Sigmoid colon (tissue), 6 donors: ENCODE measurements at regions not wholly inside any gene's neighbourhood (a gene's known extent, or its start where the extent isn't known, plus 50 kb on each side); places are given as distances from the start of the nearest gene placed in this dataset.
"Not testable (repeated sequence)": the region's sequence is repeated elsewhere in the genome, so short reads cannot be mapped to it uniquely, and the experiment has no call there.

Source experiments
- DNase-seq: peaks from one replicate; pipeline ENCODE4 v3.0.0-alpha.2; 2019
- H3K27ac ChIP-seq, 4 donors: fragments of 200-600 bp; sonication (generic); one replicate each; pipeline ENCODE4 v1.5.1; 2016 to 2019; ENCODE audit warnings: mild to moderate bottlenecking in 1 of 4
- H3K27me3 ChIP-seq, 3 donors: fragments of 200-600 bp; sonication (generic); one replicate each; pipeline ENCODE4 v1.5.1; 2019; ENCODE audit warnings: mild to moderate bottlenecking in 1 of 3
- H3K36me3 ChIP-seq, 4 donors: fragments of 200-600 bp; sonication (generic); one replicate each; pipeline ENCODE4 v1.5.1; 2016 to 2019
- H3K4me1 ChIP-seq, 4 donors: fragments of 200-600 bp; sonication (generic); one replicate each; pipeline ENCODE4 v1.5.1; 2017 to 2019
- H3K4me3 ChIP-seq, 4 donors: fragments of 200-600 bp; sonication (generic); one replicate each; pipeline ENCODE4 v1.5.1; 2017 to 2019; ENCODE audit warnings: mild to moderate bottlenecking in 2 of 4, moderate library complexity in 1 of 4
- H3K9me3 ChIP-seq, 4 donors: fragments of 200-600 bp in 3 of 4; sonication (generic) in 3 of 4; one replicate each; pipeline versions ENCODE4 v1.5.1 to v1.6.1; 2013 to 2019
- EP300 ChIP-seq, 4 donors: sonication (generic); formaldehyde crosslinking; IDR thresholded peaks; one replicate each; pipeline ENCODE4 v1.6.1; 2017; ENCODE audit warnings: antibody characterized with exemption in 4 of 4
- POLR2A ChIP-seq, 2 donors: fragments of 450-650 bp; IDR thresholded peaks; one replicate each; pipeline ENCODE4 v1.6.1; 2016; ENCODE audit warnings: antibody characterized with exemption in 2 of 2, mild to moderate bottlenecking in 2 of 2, moderate library complexity in 2 of 2
- POLR2AphosphoS5 ChIP-seq, 4 donors: sonication (generic); formaldehyde crosslinking; IDR thresholded peaks; one replicate each; pipeline ENCODE4 v1.6.1; 2017; ENCODE audit warnings: antibody characterized with exemption in 4 of 4
- WGBS, 2 donors: extraction: QIAGEN DNeasy Blood & Tissue Kit; methylation state at CpG; one replicate each; pipeline ENCODE4 v1.1.7; 2013; 5-methylcytosine and 5-hydroxymethylcytosine counted together
- intact Hi-C: fragments of 100-400 bp; cut with DNase I; formaldehyde crosslinking; loops from one replicate; pipeline ENCODE4 v1.15.1; 2023
- TF ChIP-seq, protein P1 (sequence below), 4 experiments: fragments of 450-650 bp in 3 of 4; fragments of 200-600 bp in 1 of 4; IDR thresholded peaks; one replicate each; pipeline ENCODE4 v1.5.1; 2016 to 2019; ENCODE audit warnings: antibody characterized with exemption in 4 of 4, mild to moderate bottlenecking in 3 of 4, moderate library complexity in 2 of 4
- donor health status: healthy with polysubstance abuse.
- donor health status: healthy.

DNA sequence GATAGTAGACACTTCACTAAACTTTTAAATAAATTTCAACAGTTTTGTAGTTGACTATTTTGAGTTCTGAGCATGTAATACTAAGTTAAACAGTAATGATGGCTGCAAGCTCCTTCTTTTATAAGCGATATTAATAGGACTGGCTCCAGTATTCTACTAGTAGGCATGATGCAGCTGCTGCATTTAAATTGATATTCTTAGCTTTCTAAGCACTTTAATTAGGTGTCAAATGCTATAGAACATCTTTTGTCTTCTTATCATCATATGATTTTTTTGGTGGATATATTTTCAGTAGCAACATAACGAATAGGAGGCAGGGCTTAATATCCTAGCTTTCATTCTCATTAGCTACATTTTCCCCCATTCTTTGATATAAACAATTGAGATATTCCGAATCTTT is 141.1 kb downstream of the FBXO4 start:
- 82 to 86% methylated on average over 3 of the region's 3 CpGs for WGBS, 2 donors
- H3K9me3 ChIP-seq, result no peaks in the 10 kb centered on the region

DNA sequence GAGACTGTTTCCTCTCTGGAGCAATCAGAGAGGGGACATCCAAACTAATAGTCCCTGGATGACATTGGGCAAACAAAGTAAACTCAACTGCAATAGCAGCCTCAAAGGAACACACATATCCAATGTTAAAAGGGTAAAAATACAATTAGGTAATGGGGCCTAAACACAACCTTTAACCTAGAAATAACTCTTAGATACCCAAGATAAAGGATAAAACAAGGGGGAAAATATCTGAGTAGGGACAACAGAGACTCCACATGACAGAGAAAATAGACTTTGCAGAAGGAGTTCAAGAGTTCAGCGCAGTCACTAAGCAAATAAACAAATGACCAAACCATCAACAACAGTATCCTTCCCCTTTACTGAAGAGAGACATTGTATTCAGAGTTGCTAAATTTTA is 149.3 kb downstream of the FBXO4 start:
- WGBS, 2 donors, result 50 to 69% methylated on average over 1 of the region's 1 CpG
- Histone ChIP-seq H3K27ac (no peak overlapping the region), H3K27me3 (no peaks in the 10 kb centered on the region), H3K36me3 (no peaks in the 10 kb centered on the region), H3K4me3 (no peak overlapping the region), H3K4me1 (no peaks in the 10 kb centered on the region), H3K9me3 (no peaks in the 10 kb centered on the region)
- no peak for DNase-seq
- TF ChIP-seq, protein P1, sequence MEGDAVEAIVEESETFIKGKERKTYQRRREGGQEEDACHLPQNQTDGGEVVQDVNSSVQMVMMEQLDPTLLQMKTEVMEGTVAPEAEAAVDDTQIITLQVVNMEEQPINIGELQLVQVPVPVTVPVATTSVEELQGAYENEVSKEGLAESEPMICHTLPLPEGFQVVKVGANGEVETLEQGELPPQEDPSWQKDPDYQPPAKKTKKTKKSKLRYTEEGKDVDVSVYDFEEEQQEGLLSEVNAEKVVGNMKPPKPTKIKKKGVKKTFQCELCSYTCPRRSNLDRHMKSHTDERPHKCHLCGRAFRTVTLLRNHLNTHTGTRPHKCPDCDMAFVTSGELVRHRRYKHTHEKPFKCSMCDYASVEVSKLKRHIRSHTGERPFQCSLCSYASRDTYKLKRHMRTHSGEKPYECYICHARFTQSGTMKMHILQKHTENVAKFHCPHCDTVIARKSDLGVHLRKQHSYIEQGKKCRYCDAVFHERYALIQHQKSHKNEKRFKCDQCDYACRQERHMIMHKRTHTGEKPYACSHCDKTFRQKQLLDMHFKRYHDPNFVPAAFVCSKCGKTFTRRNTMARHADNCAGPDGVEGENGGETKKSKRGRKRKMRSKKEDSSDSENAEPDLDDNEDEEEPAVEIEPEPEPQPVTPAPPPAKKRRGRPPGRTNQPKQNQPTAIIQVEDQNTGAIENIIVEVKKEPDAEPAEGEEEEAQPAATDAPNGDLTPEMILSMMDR (IDR thresholded peaks at IDR 0.05), result no peak
- TF ChIP-seq POLR2AphosphoS5 (IDR thresholded peaks at IDR 0.05), result no peak
- no peak for TF ChIP-seq EP300 (IDR thresholded peaks at IDR 0.05)
- no peak for TF ChIP-seq POLR2A (IDR thresholded peaks at IDR 0.05)
- intact Hi-C loops, result no loop called here

More for the DNA sequence above, 141.1 kb downstream of the FBXO4 start:
- Histone ChIP-seq H3K36me3 (no peaks in the 10 kb centered on the region), H3K27ac (no peak overlapping the region), H3K4me1 (no peaks in the 10 kb centered on the region), H3K4me3 (no peak overlapping the region), H3K27me3 (no peaks in the 10 kb centered on the region)
- intact Hi-C loops, result no loop called here
- DNase-seq, result no peak
- TF ChIP-seq EP300 (IDR thresholded peaks at IDR 0.05), result no peak
- TF ChIP-seq POLR2A (IDR thresholded peaks at IDR 0.05), result no peak
- TF ChIP-seq, protein P1 (IDR thresholded peaks at IDR 0.05), result no peak
- TF ChIP-seq POLR2AphosphoS5 (IDR thresholded peaks at IDR 0.05), result no peak

DNA sequence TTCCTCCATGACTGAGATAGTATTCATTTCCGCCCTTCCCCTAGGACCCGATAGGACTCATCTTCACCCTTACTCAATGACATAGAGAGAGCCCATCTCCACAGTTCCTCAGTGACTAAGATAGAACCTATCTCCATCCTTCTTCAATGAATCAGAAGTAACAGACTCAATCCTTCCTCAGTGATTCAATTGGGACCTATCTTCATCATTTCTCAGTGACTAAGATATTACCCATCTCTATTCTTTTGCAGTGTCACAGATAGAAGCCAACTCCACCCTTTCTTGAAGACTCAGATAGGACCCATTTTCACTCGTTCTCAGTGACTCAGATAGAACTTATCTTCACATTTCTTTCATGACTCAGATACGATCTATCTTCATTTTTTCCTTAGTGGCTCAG is 164.6 kb downstream of the FBXO4 start:
- DNase-seq, result no peak
- Histone ChIP-seq H3K27me3 (no peaks in the 10 kb centered on the region), H3K9me3 (no peaks in the 10 kb centered on the region), H3K4me1 (no peaks in the 10 kb centered on the region), H3K36me3 (no peaks in the 10 kb centered on the region), H3K4me3 (no peak overlapping the region), H3K27ac (no peak overlapping the region)
- intact Hi-C loops, result no loop called here
- TF ChIP-seq POLR2AphosphoS5 (IDR thresholded peaks at IDR 0.05), result no peak
- no peak for TF ChIP-seq EP300 (IDR thresholded peaks at IDR 0.05)
- TF ChIP-seq, protein P1 (IDR thresholded peaks at IDR 0.05), result no peak
- no peak for TF ChIP-seq POLR2A (IDR thresholded peaks at IDR 0.05)
- WGBS, 2 donors, result 86 to 89% methylated on average over 4 of the region's 4 CpGs

DNA sequence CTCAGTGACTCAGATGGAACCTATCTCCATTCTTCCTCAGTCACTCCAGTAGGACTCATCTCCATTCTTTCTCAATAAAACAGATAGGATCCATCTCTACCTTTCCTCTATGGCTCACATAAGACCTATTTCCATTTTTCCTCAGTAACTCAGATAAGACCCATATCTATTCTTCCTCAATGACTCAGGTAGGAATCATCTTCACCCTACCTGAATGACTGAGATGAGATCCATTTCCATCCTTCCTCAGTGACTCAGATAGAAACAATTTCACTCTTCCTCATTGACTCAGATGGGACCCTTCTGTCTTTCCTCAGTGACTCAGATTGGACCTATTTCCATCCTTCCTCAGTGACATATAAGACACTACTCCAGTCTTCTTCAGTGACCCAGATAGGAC is 165.1 kb downstream of the FBXO4 start:
- H3K4me1 ChIP-seq, result no peaks in the 10 kb centered on the region
- no peak for TF ChIP-seq POLR2AphosphoS5 (IDR thresholded peaks at IDR 0.05)
- no peak for TF ChIP-seq POLR2A (IDR thresholded peaks at IDR 0.05)
- no peak for TF ChIP-seq EP300 (IDR thresholded peaks at IDR 0.05)
- TF ChIP-seq, protein P1 (IDR thresholded peaks at IDR 0.05), result no peak

DNA sequence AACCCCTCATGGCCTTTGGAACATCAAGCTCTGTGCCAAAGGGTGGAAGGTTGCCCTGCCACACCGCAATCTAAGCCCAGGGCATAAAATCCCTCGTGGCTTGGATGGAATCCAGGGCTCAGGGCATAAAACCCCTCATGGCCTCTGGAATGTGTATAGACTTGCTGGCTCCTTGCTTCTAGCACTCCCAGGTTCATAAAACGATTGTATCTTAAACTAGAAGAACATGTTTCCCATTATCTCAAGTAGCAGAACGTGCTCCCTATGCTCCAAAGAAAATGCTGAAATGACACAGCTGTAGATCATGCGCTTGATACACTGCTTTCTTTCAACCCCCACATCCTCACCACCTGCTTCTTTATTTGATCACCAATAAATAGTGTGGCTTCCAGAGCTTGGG is 174.8 kb downstream of the FBXO4 start:
- H3K9me3 ChIP-seq, H3K36me3 ChIP-seq, H3K27ac ChIP-seq, H3K27me3 ChIP-seq, H3K4me3 ChIP-seq, intact Hi-C loops, H3K4me1 ChIP-seq, DNase-seq: not testable (repeated sequence)
- WGBS, 2 donors, result 73 to 83% methylated on average over 5 of the region's 5 CpGs

More for the DNA sequence above, 165.1 kb downstream of the FBXO4 start:
- no peak for DNase-seq
- Histone ChIP-seq H3K4me3 (no peak overlapping the region), H3K9me3 (no peaks in the 10 kb centered on the region), H3K27ac (no peak overlapping the region), H3K27me3 (no peaks in the 10 kb centered on the region), H3K36me3 (no peaks in the 10 kb centered on the region)
- intact Hi-C loops, result no loop called here
